Body of pancreas (tissue), 4 donors: ENCODE measurements at regions not wholly inside any gene's neighbourhood (a gene's known extent, or its start where the extent isn't known, plus 50 kb on each side); places are given as distances from the start of the nearest gene placed in this dataset.

Source experiments
- ATAC-seq: fragments of 150-250 bp; one replicate; pipeline ENCODE4 v1.9.1; 2016
- DNase-seq, 4 donors: peaks; one replicate each; pipeline ENCODE4 v3.0.0-alpha.2; 2019
- H3K27ac ChIP-seq, 4 donors: fragments of 200-600 bp; sonication (generic); 1 replicate in 3 of 4; 2 replicates in 1 of 4; pipeline versions ENCODE4 v1.5.1 to v1.6.1; 2016 to 2019; ENCODE audit warnings: mild to moderate bottlenecking in 1 of 4, mixed read lengths in 1 of 4, moderate library complexity in 1 of 4
- H3K27me3 ChIP-seq, 2 donors: fragments of 200-600 bp; sonication (generic); one replicate each; pipeline ENCODE4 v1.6.0; 2016; ENCODE audit warnings: mild to moderate bottlenecking in 1 of 2
- H3K36me3 ChIP-seq, 2 donors: fragments of 200-600 bp; sonication (generic); replicated peaks in 1 of 2; 2 replicates each; pipeline ENCODE4 v1.5.1; 2016; ENCODE audit warnings: low read depth in 2 of 2; ENCODE audit not compliant: insufficient read depth in 1 of 2
- H3K4me1 ChIP-seq: fragments of 200-600 bp; sonication (generic); one replicate; pipeline ENCODE4 v1.6.0; 2016
- H3K4me3 ChIP-seq, 2 donors: fragments of 200-600 bp; sonication (generic); 1 replicate in 1 of 2; 2 replicates in 1 of 2; pipeline ENCODE4 v1.5.1; 2016 to 2019
- H3K9me3 ChIP-seq, 3 donors: fragments of 200-600 bp; sonication (generic); 1 replicate in 2 of 3; 2 replicates in 1 of 3; pipeline ENCODE4 v1.5.1; 2016
- POLR2A ChIP-seq, 3 donors: fragments of 450-650 bp; IDR thresholded peaks; one replicate each; pipeline ENCODE4 v1.6.1; 2016; ENCODE audit warnings: antibody characterized with exemption in 3 of 3, mild to moderate bottlenecking in 2 of 3
- WGBS, 2 donors: methylation state at CpG; one replicate each; pipeline ENCODE4 v1.1.5; 2017; 5-methylcytosine and 5-hydroxymethylcytosine counted together
- intact Hi-C: fragments of 100-400 bp; cut with DNase I; formaldehyde crosslinking; loops from one replicate; pipeline ENCODE4 v1.15.1; 2023
- TF ChIP-seq, protein P1 (sequence below), 7 experiments: fragments of 450-650 bp in 4 of 7; fragments of 200-600 bp in 3 of 7; sonication (generic) in 3 of 7; IDR thresholded peaks; one replicate each; pipeline ENCODE4 v1.5.1; 2016 to 2019; ENCODE audit warnings: antibody characterized with exemption in 7 of 7

DNA sequence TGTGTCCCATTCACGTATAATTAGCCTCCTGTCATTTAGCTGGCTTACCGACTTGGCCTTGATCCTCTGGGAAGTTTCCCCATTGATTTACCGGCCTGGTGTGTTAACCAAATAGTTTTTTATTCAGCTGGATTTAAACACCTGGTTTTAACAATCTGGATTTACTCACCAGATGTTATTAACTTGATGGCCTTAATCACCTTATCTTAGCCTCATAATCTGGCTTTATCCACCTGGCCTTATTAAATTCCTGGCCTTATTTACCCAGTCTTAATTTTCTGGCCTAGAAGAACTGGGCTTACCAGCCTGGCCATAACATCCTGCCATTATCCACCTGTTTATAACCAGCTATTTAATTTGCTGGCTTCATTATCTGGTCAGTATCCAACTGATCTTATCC, 89.9 kb downstream of the IL12A start:
- no peak for DNase-seq
- no peak for TF ChIP-seq POLR2A (IDR thresholded peaks at IDR 0.05)
- TF ChIP-seq, protein P1, sequence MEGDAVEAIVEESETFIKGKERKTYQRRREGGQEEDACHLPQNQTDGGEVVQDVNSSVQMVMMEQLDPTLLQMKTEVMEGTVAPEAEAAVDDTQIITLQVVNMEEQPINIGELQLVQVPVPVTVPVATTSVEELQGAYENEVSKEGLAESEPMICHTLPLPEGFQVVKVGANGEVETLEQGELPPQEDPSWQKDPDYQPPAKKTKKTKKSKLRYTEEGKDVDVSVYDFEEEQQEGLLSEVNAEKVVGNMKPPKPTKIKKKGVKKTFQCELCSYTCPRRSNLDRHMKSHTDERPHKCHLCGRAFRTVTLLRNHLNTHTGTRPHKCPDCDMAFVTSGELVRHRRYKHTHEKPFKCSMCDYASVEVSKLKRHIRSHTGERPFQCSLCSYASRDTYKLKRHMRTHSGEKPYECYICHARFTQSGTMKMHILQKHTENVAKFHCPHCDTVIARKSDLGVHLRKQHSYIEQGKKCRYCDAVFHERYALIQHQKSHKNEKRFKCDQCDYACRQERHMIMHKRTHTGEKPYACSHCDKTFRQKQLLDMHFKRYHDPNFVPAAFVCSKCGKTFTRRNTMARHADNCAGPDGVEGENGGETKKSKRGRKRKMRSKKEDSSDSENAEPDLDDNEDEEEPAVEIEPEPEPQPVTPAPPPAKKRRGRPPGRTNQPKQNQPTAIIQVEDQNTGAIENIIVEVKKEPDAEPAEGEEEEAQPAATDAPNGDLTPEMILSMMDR (IDR thresholded peaks at IDR 0.05): no peak
- intact Hi-C loops: no loop called here
- no peaks in the 10 kb centered on the region for H3K9me3 ChIP-seq
- WGBS, 2 donors: 46 to 55% methylated on average over 3 of the region's 3 CpGs
- no peaks in the 10 kb centered on the region for H3K4me1 ChIP-seq
- no peaks in the 10 kb centered on the region for H3K36me3 ChIP-seq
- no peaks in the 10 kb centered on the region for H3K27me3 ChIP-seq
- no peak overlapping the region for H3K4me3 ChIP-seq
- ATAC-seq: no peak
- H3K27ac ChIP-seq: no peak overlapping the region

DNA sequence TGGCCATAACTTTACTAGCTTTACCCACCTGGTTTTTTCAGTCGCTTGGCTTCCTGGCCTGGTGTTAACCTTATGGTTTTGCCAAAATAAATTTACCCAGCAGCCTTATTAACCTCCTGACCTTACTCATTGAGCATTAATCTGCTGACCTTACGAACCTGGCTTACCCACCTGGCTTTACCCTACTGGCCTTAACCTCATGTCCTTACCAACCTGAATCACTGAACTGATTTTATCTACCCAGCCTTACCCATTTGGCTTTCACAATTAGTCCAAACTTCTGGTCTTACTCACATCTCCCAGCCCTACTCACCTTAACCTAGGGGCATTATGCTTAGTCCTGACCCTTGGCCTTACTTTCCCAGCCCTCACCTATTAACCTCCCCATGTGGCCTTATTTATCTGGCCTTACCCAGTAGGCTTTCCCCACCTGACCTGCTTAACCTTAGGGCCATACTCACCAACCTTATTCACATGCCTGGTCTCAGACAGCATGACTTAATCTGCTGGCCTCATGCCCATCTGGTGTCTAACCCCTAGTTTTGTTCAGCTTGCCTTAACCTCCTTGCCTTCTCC, 93.4 kb downstream of the IL12A start:
- DNase-seq (no peak), ATAC-seq (no peak)
- no peak overlapping the region for H3K27ac ChIP-seq
- H3K27me3 ChIP-seq: no peaks in the 10 kb centered on the region
- 72 to 78% methylated on average over 2 of the region's 2 CpGs for WGBS, 2 donors
- H3K9me3 ChIP-seq: no peaks in the 10 kb centered on the region
- H3K4me1 ChIP-seq: no peaks in the 10 kb centered on the region
- no peaks in the 10 kb centered on the region for H3K36me3 ChIP-seq
- TF ChIP-seq, protein P1 (IDR thresholded peaks at IDR 0.05): no peak
- TF ChIP-seq POLR2A (IDR thresholded peaks at IDR 0.05): no peak
- intact Hi-C loops: no loop called here
- no peak overlapping the region for H3K4me3 ChIP-seq

DNA sequence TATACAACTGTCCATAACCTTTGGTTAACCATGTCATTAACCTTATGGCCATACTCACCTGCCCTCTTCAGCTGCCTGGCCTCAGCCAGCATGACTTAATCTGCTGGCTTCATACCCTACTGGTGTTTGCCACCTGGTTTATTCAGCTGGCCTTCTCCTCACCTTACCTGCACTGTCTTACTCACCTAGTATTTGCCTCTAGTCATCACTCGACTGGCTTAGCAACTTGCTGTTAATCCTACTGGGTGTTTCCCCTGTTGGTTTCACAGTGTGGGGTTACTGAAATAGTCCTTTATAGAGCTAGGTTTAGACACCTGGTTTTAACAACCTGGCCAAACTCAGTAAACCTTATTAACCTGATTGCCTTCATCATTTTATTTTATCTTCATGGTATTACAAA, 96.4 kb downstream of the IL12A start:
- 33 to 52% methylated on average over 1 of the region's 1 CpG for WGBS, 2 donors
- intact Hi-C loops: no loop called here

DNA sequence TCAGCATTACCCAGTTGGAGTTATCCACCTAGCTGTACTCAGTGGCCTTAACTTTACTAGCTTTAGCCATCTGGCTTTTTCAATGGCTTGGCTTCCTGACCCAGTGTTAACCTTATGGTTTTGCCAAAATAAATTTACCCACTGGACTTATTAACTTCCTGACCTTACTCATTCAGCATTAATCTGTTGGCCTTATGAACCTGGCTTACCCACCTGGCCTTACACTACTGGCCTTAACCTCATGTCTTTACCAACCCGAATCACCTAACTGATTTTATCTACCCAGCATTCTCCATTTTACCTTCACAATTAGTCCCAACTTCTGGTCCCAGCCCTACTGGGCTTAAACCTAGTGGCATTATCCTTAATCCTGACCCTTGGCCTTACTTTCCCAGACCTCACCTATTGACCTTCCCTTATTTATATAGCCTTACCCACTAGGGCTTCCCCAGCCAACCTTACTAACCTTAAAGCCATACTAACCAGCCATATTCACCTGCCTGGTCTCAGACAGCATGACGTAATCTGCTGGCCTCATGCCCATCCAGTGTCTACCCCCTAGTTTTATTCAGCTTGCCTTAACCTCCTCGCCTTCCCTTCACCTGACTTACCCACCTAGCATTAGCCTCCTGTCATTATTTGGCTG, 100.0 kb downstream of the IL12A start:
- DNase-seq: no peak
- H3K9me3 ChIP-seq: no peaks in the 10 kb centered on the region
- H3K27me3 ChIP-seq: no peaks in the 10 kb centered on the region
- 82 to 83% methylated on average over 3 of the region's 3 CpGs for WGBS, 2 donors
- H3K36me3 ChIP-seq: no peaks in the 10 kb centered on the region
- intact Hi-C loops: no loop called here
- TF ChIP-seq POLR2A (IDR thresholded peaks at IDR 0.05): no peak
- TF ChIP-seq, protein P1 (IDR thresholded peaks at IDR 0.05): no peak
- no peaks in the 10 kb centered on the region for H3K4me1 ChIP-seq
- H3K4me3 ChIP-seq: no peak overlapping the region
- no peak for ATAC-seq
- H3K27ac ChIP-seq: no peak overlapping the region

More for the DNA sequence above, 96.4 kb downstream of the IL12A start:
- H3K4me3 ChIP-seq: no peak overlapping the region
- no peak for TF ChIP-seq POLR2A (IDR thresholded peaks at IDR 0.05)
- TF ChIP-seq, protein P1 (IDR thresholded peaks at IDR 0.05): no peak
- H3K27ac ChIP-seq: no peak overlapping the region
- no peaks in the 10 kb centered on the region for H3K27me3 ChIP-seq
- DNase-seq (no peak), ATAC-seq (no peak)
- no peaks in the 10 kb centered on the region for H3K36me3 ChIP-seq
- no peaks in the 10 kb centered on the region for H3K4me1 ChIP-seq
- H3K9me3 ChIP-seq: no peaks in the 10 kb centered on the region

DNA sequence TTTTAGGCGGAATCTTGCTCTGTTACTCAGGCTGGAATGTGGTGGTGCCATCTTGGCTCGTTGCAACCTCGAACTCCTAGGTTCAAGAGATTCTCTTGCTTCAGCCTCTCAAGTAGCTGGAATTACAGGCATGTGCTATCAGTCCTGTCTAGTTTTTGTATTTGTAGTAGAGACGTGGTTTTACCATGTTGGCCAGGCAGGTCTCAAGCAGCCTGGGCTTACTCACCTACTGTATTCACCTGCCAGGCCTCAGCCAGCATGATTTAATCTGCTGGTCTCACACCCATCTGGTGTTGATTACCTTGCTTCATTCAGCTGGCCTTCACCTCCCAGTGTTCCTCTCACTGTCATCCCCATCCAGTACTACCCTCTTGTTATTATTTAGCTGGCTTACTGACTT, 102.0 kb downstream of the IL12A start:
- no peaks in the 10 kb centered on the region for H3K4me1 ChIP-seq
- H3K4me3 ChIP-seq: no peak overlapping the region
- ATAC-seq (no peak), DNase-seq (no peak)
- TF ChIP-seq, protein P1 (IDR thresholded peaks at IDR 0.05): no peak
- no peak for TF ChIP-seq POLR2A (IDR thresholded peaks at IDR 0.05)
- H3K27ac ChIP-seq: no peak overlapping the region
- H3K36me3 ChIP-seq: no peaks in the 10 kb centered on the region
- H3K9me3 ChIP-seq: no peaks in the 10 kb centered on the region
- WGBS, 2 donors: 90 to 95% methylated on average over 4 of the region's 4 CpGs
- no peaks in the 10 kb centered on the region for H3K27me3 ChIP-seq
- intact Hi-C loops: no loop called here
